D721Med (cell line): ENCODE measurements at regions not wholly inside any gene's neighbourhood (a gene's known extent, or its start where the extent isn't known, plus 50 kb on each side); places are given as distances from the start of the nearest gene placed in this dataset.

Source experiments
- DNase-seq: peaks from one replicate; pipeline ENCODE4 v3.0.0; 2011; ENCODE audit warnings: low spot score; ENCODE audit not compliant: insufficient read length
- FAIRE-seq: peaks from 2 replicates; lab custom pipeline; 2011; peaks lifted over from hg19 to GRCh38; lab: Jason Lieb, UNC
- TF ChIP-seq, protein P1 (sequence below): IDR thresholded peaks from 2 replicates; pipeline ENCODE4 v1.5.1; 2012; ENCODE audit warnings: mild to moderate bottlenecking, control low read depth; ENCODE audit not compliant: insufficient read depth; ENCODE audit errors: missing control alignments

GRCh38 chr1:219792337-219793021 is 135.9 kb downstream of the SLC30A10 start:
- no peak for FAIRE-seq
- TF ChIP-seq, protein P1, sequence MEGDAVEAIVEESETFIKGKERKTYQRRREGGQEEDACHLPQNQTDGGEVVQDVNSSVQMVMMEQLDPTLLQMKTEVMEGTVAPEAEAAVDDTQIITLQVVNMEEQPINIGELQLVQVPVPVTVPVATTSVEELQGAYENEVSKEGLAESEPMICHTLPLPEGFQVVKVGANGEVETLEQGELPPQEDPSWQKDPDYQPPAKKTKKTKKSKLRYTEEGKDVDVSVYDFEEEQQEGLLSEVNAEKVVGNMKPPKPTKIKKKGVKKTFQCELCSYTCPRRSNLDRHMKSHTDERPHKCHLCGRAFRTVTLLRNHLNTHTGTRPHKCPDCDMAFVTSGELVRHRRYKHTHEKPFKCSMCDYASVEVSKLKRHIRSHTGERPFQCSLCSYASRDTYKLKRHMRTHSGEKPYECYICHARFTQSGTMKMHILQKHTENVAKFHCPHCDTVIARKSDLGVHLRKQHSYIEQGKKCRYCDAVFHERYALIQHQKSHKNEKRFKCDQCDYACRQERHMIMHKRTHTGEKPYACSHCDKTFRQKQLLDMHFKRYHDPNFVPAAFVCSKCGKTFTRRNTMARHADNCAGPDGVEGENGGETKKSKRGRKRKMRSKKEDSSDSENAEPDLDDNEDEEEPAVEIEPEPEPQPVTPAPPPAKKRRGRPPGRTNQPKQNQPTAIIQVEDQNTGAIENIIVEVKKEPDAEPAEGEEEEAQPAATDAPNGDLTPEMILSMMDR = no peak
- no peak for DNase-seq

DNA sequence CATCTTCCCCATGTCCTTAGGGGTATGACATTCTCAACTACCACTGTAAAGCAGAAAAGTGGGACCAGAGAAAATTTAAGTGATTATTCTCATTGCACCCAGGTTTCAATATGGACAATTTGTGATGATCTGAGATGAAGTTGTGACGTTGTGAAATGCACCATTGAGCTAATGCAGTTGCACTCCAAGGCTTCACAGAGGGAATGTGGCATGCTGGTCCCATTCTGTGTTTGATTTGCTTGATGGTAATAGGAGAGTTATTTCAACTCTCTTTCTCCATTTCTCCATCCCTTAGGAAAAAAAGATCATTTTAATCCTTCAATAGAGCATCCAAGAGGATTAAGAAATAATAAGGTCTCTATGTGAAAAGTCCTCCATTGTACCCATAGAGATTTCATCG is 136.6 kb downstream of the SLC30A10 start:
- DNase-seq = no peak
- no peak for FAIRE-seq
- TF ChIP-seq, protein P1 = no peak

DNA sequence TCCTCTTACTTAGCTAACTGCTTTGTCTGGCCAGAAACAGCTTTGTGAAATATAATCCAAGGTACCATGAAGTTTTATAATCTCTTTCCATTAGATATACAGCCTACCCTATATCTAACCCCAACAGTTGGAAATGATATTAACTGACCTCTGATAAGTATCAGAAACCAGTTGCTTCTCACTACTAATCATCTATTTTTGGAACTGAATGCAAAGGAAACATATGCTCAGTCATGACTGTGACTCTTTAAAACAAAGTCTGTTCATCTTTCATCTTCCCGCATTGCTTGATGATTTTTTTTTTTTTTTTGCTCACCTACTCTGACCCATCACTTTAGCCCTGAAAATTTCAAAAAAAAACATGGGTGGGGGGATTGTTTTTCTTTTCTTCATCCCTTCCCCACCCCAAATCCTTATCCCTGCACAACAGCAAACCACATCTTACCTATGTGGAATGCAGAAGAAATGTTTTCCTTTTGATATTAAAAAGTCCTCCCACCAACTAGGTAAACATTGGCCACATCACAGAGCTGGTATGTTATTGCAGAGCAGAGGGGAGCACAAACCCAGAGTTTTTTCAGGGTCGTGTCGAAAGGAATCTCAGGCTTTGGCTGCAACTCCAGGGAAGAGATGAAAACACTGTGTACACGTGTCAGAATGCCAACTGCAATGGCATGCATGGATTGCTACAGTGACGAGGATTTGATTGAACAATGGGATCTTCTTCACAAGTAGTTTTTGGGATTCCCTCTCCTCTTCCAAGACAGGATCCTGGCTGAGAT is 137.3 kb downstream of the SLC30A10 start:
- DNase-seq = no peak
- FAIRE-seq = no peak
- TF ChIP-seq, protein P1 = no peak

- FAIRE-seq = no peak
- no peak for DNase-seq
- TF ChIP-seq, protein P1 = no peak
Measured at GRCh38 chr1:219788700-219789099, 139.7 kb downstream of the SLC30A10 start.

- FAIRE-seq (no peak), DNase-seq (no peak)
- TF ChIP-seq, protein P1 = no peak
Measured at GRCh38 chr1:219788091-219788490, 140.3 kb downstream of the SLC30A10 start.

DNA sequence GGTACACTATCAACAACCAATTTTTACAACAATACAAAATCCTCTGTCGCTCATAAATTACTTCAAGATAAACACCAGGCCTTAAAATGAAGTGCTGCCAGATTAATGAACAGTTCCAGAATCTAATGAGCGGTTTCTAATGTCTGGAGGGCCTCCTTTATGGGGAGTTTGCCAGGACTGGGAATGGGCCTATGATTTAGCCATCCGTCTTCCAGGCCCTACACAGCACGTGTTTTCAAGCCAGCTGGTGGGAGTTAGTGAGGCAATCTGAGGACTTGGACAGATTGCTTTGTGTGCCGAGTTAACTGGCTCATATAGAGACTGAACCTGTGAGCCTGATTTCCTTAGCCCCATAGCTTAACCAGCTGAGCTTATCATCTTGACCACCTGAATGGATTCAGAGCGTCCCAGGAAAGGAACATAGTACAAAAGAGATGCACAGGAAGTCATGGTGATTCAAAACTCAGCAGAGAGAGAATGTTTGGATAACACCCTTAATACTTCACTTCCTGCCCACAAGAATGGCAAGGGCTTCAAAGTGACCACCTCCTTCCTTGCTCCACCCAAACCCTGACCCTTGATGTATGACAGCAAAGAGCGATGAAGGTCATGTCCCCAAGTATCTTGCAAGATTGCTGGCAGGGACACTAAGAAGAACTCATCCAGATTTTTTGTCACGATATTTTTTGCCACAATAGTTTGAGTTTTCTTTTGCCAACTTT is 143.5 kb downstream of the SLC30A10 start:
- TF ChIP-seq, protein P1 = no peak
- no peak for FAIRE-seq
- no peak for DNase-seq
